Left hindlimb (tissue), 1 donor: ENCODE measurements at regions not wholly inside any gene's neighbourhood (a gene's known extent, or its start where the extent isn't known, plus 50 kb on each side); places are given as distances from the start of the nearest gene placed in this dataset.
"Not testable (repeated sequence)": the region's sequence is repeated elsewhere in the genome, so short reads cannot be mapped to it uniquely, and the experiment has no call there.

Experiments used
- DNase-seq: peaks from one replicate; pipeline ENCODE4 v3.0.0-alpha.2; 2018

DNA sequence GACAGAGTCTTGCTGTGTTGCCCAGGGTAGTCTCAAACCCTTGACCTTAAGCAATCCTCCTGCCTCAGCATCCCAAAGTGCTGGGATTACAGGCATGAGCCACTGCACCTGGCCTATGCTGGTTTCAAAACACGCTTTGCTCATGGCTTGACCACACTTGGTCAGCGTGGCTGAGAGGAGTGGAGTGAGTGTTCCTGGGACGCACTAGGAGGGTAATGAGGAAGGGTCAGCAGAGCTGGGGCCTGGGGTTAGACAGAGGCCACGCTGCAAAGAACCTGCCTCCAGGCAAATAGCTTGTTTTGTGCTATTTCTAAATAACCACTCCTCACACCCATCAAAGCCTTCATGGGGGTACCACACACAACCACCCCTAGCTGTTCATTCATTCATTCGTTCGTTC is 77.9 kb upstream of the TOX2 start:
- DNase-seq: no peak

DNA sequence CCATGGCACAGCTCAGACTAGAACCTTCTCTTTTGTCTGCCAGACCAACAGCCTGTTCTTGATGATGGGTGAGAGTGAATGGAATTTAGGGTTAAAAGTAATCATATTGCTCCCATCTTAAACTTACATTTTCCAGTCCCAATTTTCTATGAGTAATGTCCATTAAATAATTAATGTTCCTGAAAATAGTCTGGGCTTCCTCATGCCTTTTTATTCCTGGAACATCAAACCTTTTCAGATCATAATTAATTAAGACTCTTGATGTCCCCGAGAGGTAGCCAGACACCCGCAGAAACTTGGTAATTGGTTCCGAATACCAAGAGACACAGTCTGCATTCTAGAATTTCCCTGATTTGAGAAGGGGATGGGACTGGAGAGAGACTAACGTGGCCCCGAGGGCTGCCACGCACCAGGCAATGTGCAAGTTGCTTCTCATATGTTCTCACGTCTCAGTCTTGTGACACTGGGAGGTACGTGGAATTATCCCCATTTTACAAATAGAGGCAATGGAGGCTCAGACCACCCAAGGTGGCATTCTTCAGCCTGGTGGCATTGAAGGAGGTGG is 78.6 kb upstream of the TOX2 start:
- no peak for DNase-seq

DNA sequence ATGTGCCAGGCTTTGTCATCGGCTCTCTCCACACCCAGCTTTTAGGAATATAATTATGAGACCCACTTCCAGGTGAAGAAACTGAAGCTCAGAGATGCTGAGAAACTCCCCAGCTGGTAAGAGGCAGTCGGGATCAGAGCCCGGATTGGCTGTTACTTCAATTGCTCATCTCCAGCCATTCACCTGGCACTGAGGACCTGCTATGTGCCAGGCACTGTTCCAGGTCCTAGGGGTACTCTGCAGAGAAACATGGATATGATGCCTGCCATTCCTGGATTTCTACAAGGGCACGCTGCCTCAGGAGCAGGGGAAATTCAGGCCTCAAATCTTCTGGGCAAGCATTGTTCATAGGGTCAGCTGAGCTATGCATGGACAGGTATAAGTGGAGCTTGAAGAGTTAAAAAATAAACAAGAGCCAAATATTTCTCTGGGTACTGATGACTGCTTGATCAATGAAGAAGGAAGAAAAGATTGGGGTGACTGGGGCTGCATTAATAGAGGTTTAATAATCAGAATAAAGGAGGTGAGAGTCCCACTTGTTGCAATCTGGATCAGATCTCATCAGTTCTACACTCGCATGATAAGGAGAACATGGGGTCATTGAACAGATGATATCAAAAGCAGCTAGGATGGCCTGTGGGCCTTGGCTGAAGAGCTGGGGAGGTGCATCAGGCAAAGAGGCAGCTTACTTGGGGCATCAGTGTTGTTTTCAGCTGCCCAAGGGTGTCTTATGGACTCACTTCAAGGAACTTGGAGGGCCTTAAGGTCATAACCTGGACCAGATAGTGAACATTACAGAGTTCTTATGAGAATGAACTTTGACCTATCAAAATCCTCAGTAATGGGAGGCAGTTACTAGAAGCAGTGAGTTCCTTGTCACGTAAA is 80.9 kb upstream of the TOX2 start:
- no peak for DNase-seq

DNA sequence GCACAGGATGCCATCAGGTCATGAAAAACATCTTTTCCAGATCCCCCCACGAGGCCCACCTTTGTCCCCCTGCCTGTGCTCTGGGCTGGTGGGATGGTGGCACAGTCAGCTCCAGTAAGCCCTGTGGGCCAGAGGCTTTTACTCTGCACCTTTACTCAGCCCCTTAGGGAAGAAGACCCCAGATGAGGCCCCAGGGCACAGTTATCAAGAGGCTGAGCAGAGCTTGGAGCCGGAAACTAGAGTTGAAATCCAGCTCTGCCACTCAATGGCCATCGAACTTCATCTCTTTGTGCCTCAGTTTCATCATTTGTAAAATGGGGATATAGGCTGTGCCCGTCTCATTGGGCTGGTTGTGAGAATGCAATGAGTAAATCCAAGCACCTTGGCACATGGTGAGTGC is 81.7 kb upstream of the TOX2 start:
- DNase-seq: no peak

DNA sequence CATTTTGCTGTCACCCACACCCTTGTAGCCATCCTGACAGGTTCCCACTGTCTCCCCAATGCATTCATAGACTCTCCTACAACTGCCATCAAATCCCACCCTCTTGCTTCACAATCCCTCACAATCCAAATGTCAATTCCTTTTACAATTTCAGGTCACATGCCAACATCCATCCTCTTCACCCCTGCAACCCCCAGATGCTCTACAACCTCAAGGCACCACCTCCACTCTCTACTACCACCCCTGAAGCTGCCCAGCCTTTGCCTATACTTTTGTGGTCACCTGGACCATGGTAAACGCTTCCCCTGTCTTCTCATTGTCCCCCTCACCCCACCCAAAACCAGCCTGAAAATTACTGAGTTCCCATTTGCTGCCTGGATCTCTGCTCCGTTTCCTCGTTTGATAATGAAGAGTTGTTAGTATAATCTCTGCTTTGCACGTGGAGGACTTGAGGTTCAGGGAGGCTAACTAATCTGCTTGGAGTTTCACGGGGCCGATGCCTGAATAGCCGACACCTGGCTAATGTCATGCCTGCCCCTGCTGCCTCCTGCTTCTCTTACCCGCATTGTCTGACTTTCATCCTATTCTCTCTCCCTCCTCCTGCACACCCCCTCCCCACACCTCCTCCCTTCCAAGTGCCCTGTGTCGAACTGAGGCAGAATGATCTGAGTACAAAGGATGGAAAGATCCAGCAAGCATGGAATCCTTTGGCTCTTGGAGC is 82.4 kb upstream of the TOX2 start:
- no peak for DNase-seq

DNA sequence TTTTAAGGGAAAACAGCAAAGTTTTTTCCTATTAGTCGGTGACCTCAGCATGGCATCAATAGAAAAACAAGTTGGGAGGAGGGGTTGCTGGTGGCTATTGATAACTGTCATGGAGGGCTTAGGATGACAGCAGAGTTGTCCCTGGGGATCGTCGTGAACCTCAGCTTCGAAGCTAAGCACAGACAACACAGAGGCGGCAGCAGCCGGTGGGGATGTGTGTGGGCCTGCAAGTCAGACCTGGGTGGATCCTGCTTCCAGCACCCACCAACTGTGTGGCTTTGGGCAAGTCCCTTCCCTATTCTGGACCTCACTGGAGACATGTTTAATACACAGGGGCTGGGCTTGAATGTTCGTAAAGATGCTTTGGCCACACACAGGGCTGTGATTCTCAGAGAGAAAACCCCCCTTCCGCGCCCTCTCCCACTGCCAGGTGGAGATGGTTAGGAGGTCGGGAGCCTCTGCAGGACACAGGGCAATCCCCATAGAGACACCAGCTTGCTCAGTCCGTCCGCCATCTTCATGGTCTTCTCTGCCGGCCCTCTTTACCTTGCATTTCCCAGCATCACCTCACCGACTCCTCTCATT is 83.1 kb upstream of the TOX2 start:
- no peak for DNase-seq

DNA sequence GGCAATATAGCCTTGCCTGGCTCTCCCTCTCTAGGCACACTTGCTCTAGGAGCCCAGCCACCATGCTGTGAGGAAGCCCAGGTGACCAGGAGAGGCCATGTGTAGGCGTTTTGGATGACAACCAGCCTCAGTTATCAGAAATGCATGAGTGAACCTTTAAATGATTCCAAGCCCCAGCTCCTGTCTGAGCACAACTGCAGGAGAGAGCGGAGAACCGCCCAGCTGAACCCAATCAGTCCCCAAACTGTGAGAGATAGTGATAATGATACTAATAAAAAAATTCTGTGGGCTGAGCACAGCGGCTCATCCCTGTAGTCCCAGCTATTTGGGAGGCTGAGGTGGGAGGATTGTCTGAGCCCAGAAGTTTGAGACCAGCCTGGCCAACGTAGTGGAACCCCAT is 83.8 kb upstream of the TOX2 start:
- no peak for DNase-seq

DNA sequence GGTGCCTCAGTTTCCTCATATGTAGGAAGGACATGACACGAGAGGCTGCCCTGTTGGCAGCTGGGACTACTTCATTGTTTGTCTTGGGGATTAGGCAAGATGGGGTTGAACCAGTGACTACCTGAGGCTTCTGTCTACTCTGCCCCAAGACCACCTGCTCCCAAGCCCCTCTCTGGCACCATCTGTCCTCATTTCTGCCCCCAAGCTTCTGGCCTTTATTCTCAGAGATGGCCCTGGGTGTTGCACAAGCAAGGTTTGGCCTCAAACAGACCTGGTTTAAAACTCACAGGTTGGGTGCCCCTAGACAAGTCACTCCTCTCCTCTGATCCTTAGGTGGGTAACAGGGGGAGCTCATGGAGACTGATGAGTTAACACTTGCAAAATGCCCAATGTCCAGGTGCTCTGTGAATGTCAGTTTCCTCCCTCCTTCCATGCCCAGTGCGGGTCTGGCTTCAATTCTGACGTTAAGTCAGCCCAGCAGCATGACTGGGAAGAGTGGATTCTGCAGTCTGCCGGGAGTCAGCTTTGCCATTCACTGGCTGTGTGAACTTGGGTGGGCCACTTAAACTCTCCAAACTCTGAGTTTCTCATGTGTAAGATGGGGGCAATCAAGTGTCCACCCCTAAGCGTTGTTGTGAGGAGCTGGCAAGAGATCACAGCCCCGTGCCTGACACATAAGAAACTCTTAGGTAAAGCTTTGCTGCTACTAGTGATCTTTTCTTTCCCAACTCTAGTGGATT is 84.5 kb upstream of the TOX2 start:
- no peak for DNase-seq

DNA sequence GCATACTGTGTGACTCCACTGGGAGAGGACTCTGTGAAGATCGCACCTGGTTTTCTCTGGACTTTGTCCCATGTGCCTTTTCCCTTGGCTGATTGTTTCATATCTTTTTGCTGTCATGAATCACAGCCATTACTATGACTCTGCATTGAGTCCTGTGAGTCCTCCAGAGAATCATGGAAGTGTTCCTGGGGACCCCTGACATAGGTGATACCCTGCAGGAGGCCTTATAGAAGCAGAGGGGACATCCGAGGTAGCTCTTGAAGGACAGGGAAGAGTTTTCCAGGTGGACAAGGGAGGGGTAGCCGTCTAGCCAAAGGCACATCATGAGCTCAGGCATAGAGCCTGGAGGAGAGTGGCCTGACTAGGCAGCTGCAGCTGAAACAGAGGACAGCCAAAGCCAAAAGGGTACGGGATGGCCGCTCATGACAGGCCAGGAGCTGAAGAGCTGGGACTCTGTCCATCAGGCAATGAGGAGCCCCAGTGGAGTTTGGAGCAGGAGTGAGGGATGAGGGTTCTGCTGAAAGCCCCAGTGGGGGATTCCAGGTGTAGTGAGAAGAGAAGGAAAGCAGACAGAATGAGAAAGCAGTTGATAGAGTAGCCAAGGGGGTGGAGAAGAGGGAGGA is 86.6 kb upstream of the TOX2 start:
- DNase-seq: no peak

DNA sequence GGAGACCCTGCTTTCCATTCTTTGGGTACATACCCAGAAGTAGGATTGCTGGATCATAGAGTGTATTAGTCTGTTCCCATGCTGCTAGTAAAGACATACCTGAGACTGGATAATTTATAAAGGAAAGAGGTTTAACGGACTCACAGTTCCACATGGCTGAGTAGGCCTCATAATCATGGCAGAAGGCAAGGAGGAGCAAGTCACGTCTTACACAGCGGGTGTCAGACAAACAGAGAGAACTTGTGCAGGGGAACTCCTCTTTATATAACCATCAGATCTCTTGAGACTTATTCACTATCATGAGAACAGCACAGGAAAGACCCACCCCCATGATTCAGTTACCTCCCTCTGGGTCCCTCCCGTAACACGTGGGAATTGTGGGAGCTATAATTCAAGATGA is 87.7 kb upstream of the TOX2 start:
- DNase-seq: not testable (repeated sequence)

DNA sequence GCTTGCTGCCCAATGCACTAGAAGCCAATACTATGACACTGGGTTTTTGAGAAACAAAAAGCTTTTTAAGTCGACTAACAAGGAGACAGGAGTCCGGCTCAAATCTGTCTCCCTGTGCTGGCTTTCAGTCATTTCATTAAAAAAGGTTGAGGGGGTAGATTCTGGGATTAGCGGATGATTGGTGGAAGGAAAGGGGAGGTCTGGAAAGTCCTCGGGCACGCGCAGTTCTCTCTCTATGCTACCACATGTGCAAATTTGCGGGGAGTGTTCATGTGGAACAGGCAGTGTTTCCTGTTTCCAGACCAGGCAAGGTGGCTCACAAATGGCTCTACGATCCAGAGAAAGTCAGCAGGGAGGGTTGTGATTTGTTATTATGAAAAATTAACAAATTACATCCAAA is 89.1 kb upstream of the TOX2 start:
- no peak for DNase-seq

DNA sequence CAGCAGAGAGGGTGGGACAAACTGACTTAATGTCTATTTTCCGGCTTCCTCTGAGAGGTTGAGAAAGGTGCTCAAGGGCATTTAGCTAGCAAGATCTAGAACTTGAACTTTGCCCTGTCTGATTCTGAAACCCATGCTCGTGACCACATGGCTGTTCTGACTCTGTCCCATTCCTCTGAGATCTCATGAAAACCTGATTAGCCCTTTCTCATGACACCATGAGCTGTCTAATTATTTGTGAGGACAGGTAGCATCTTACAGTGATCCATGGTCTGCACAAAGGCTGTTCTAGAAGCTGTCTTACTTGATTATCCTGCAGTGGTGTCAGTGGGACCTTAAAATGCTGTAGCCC is 89.6 kb upstream of the TOX2 start:
- no peak for DNase-seq

DNA sequence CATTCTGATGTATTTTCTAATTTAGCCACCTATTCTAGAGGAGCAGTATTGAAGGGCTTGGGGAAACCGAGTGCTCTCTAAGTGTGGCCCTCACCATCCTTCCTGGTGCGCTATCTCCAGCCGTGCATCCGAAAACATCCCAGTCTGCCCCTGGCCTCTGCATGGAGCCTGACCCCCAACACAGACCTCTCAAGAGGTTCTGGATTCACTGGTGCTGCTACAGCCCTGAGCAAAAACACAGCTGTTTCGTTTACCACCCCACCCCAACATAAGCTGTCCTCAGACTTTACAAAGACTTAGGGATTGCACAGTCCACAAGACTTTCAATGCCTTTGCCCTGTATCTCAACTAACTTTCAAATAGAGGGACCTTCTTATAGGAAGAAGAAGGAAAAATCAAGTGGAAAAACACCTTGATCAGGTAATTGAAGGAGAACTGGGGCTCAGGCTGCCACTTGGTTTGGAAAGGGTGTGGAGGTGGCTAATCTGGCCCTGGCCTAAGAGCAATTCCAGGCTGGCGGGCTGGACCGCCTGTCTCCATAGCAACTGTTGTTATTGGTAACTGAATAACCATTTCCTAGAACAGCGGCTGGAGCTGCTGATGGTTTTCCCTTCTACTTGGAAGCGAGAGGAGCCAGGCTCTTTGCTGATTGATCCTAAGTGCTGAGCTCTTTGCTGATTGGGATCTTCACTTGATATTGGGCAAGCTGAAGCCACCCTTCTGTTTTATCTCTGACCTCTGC is 90.2 kb upstream of the TOX2 start:
- DNase-seq: peak; percentile 40

DNA sequence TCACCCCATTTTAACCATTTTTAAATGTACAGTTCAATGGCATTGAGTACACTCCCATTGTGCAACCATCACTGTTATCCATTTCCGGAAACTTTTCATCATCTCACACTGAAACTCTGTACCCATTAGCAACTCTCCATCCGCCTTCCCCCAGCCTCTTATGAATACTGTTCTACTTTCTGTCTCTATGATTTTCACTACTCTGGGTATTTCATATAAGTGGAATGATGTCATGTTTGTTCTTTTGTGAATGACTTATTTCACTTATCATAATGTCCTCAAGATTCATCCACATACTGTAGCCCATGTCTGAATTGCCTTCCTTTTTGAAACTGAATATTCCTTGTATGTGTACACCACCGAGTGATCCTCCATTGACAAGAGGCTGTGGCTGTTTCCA is 92.9 kb upstream of the TOX2 start:
- no peak for DNase-seq

DNA sequence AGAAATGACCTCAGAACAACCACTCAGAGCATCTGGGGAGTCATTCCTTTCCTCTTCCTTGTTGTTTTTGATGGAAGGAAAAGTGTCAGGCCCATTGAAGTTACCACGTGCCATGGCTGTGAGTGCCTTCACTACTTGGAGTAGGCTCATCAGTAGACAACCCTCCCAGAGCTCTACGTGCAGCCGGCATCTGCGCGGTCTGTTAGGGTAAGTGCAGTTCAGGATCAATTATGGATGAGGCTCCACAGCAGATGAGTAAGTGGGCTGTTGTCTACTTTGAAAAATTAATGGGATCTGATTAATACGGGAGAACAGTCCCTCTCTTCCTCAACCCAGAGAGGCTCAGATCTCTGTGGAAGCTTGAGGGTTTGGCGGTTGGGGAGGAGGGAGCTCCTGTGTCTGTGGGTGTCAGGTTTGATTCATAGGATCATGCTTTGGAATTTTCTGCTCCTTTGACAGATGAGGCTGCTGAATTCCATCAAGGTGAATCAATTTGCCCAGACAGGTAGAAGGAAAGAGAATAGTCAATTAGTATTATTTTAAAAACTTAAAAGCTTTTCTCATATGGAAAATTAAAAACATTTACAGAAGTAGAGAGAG is 93.8 kb upstream of the TOX2 start:
- DNase-seq: no peak

DNA sequence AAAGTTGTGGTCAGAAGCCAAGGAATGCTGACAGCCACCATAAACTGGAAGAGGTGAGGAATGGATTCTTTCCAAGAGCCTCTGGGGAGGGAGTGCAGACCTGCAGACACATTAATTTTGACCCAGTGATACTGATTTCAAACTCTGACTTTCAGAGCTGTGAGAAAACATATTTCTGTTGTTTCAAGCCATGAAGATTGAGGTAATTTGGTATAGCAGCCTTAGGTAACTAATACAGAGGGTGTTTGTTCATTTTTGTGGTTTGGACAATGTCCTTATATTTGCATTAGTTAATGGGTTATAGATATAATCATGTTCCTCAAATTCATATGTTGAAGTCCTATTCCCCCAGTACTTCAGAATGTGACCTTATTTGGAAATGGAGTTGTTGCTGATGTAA is 85.4 kb upstream of the GTSF1L start:
- DNase-seq: no peak

DNA sequence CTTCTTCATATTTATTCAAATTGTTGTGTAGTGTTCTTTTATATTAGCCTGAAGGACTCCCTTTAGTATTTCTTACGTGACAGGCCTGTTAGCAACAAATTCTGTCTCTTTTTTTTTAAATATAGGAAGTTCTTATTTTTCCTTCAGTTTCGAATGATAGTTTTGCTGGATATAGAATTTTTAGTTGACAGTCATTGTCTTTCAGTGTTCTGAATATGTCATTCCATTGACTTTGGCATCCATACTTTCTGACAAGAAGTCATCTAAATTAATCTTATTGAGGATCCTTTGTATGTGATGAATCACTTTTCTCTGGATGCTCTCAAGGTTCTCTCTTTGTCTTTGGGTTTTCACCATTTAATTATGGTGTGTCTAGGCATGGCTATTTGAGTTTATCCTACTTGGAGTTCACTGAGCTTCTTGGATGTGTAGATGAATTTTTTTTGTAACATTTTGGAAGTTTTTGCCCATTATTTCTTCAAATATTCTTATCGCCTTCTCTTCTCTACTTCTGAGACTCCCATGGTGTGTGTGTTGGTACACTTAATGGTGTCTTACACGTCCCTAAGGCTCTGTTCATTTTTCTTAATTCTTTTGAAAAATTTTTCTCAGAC is 82.5 kb upstream of the GTSF1L start:
- no peak for DNase-seq

DNA sequence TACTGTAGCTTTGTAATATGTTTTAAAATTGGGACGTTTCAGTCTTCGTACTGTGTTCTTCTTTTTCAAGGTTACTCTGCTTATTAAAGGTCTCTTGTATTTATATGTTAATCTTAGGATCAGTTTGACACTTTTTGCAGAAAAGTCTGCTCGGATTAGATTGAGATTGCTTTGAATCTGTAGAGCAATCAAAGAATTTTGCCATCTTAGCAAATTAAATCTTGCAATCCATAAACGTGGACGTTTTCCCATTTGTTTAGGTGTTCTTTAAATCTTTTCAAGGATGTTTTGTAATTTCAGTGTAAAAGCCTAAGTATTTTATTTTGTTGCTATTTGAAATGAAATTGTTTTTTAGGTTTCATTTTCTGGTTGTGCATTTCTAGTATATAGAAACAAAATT is 78.0 kb upstream of the GTSF1L start:
- no peak for DNase-seq

DNA sequence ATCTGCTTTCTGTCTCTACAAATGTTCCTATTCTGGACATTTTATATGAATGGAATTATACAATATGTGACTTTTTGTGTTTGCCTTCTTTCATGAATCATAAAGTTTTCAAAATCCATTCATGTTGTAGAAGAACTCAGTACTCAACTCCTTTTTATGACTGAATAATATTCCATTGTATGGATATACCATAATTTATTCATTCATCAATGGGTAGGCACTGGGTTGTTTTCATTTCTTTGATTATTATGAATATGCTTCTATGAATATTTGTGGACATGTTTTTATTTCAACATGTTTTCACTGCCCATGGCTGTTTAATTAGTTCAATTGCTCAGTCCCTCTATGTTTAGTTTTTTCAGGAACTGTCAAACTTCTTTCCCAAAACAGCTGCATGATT is 76.5 kb upstream of the GTSF1L start:
- no peak for DNase-seq

DNA sequence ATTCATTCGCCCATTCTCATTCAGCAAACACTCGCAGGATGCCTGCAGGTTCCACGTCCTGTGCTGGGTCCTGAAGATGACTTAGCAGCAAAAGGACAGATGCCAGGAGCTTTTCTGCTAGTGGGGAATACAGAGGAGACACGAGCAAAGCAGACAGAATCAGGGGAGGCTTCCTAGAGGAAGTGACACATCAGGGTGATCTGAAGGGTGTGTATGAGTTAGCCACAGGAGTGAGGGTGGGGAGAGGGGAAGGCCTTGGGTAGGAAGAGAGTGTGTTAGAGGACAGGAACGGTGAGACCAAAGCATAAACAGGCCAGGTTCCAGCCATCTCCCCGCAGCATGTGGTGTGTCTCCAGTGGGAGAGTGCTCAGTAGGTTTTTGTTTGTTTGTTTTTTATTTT is 73.4 kb upstream of the GTSF1L start:
- no peak for DNase-seq

DNA sequence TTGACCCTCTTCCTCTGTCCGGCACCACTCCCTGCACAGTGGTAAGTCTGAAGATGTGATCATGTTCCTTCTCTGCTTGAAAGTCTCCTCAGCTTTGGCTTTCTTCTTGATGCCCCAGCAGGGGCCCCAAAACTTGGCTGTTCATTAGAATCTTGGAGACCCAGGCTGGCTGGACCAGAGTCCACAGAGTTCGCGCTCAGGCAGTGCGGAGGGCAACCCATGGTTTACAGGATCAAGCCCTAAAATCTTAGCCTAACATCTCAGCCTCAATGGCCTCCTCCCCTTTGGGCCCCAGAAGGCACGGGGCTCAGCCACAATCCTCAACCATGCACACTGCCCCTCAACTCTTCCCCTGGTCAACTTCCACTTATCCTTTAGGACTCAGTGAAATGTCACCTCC is 72.9 kb upstream of the GTSF1L start:
- DNase-seq: no peak
